ENCODE measurements at regions not wholly inside any gene's neighbourhood (a gene's known extent, or its start where the extent isn't known, plus 50 kb on each side); places are given as distances from the start of the nearest gene placed in this dataset.
"Not testable (repeated sequence)": the region's sequence is repeated elsewhere in the genome, so short reads cannot be mapped to it uniquely, and the experiment has no call there.

DNA sequence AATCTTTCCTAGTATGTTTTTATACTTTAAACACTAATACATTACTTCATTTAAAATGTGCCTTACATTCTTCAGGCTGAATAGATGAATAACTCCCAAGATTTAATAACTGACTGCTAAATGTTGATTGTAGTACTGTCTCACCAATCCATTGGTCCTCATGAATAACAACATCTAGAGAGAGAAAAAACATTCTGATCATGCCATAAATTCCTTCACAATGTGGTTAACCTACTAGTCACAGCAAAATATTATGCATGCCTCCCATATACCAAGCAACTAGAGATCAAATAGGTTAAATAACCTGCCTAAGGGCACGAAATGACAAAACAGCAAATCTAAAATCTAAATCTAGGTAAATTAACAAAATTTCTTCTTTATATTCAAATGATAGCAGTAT, 66.2 kb downstream of the SYT15 start:
- not testable (repeated sequence) for DNase-seq

GRCh38 chr10:46646132-46646531, 67.2 kb downstream of the SYT15 start:
- DNase-seq, result not testable (repeated sequence)

GRCh38 chr10:46650967-46651366, 72.0 kb downstream of the SYT15 start:
- not testable (repeated sequence) for DNase-seq

GRCh38 chr10:46657437-46657836, 78.5 kb downstream of the SYT15 start:
- not testable (repeated sequence) for DNase-seq

GRCh38 chr10:46660027-46660834, 81.3 kb downstream of the SYT15 start:
- not testable (repeated sequence) for DNase-seq

GRCh38 chr10:46660835-46661164, 81.9 kb downstream of the SYT15 start:
- DNase-seq, result not testable (repeated sequence)

GRCh38 chr10:46665536-46665935, 86.6 kb downstream of the SYT15 start:
- DNase-seq, result not testable (repeated sequence)

DNA sequence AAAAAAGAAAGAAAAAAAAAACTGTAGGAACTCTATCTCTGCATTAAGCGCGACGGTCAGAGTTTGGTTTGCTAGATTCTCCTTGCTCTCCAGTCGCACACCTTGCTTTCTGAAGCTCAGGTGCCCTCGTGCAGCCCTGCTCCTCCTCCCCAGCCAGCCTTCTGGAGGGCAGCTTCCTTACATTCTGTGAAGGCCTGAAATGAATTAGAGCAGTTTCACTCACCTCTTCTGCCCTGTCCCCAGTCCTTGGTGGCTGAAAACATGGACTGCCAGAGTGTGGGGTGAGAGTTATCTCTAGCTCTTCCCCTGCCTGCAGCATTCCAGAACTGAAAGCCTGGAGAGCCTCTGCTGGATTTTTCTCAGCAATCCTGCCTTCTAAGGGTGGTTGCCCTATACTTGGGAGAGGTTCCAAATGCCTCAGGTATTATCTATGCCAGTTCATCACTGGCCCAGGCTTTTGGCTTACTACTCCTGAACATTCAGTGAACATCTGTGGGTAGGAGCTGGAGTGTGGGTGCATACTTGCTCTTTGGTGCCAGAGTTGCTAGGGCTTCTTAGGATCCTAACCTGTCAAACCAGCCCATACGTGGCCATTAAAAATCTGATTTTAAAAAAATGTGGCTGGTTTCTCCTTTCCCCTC, 89.5 kb downstream of the SYT15 start:
- not testable (repeated sequence) for DNase-seq

DNA sequence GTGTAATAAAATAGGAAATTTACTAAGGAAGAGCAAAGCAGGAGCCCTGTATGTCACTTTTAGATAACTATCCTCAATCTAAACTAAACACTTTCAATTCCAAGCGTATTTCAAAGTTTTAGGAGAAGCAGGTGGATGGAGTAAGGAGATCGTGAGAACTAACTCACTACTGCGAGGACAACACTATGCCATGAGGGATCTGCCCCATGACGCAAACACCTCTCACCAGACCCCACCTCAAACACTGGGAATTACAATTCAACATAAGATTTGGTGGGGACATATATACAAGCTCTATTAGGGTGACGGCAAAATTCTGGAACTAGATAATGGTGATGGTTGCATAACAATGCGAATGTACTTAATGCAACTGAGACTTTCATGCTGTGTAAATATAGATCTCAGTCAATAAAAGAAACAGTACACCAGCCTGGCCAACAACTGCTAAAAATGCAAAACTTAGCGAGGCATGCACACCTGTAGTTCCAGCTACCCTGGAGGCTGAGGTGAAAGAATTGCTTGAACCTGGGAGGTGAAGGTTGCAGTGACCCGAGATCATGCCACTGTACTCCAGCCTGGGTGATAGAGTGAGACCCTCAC, 99.0 kb downstream of the SYT15 start:
- DNase-seq, result not testable (repeated sequence)

- DNase-seq, result not testable (repeated sequence)
Observed at GRCh38 chr10:46691397-46691796, 112.5 kb downstream of the SYT15 start.

GRCh38 chr10:46693218-46693617, 114.3 kb downstream of the SYT15 start:
- DNase-seq, result not testable (repeated sequence)

DNA sequence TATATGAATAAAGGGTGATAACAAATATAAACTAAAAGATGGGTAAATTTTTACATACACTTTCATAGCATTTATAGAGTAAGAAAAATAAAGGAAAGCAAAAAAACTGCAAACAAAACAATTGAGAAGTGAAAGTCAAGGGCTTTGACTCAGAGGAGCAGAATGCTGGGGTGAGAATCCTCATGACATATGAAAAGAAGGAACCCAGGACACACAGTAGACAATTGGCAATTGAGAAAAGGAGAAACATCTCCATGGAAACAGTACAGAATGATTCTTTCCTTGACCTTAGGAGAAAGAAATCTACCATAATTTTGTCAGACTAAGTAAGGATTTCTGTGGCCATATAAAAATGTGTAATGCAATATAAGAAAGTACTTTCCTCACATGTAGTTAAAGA, 138.3 kb downstream of the SYT15 start:
- DNase-seq, result not testable (repeated sequence)

GRCh38 chr10:46718014-46718413, 139.1 kb downstream of the SYT15 start:
- not testable (repeated sequence) for DNase-seq

DNA sequence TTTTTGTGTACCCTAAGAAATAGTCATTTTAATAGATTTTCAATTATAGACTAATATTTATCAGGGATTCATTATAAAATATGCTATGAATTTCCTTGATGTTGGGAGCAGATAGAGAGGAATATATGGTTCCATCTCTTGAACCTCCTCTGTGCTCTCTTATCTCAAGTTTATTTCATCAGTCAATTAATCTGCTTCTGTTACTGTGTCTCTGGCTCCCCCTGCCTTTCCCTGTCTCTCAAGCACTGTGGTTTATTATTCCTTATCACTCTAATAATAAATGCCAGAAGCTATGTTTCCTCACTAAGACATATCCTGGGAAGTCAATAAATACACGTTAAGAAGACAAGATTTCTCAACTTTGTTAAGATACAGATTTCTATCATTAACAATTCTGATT, 141.5 kb downstream of the SYT15 start:
- not testable (repeated sequence) for DNase-seq

- not testable (repeated sequence) for DNase-seq
Observed at GRCh38 chr10:46720811-46721518, 142.0 kb downstream of the SYT15 start.

- not testable (repeated sequence) for DNase-seq
Observed at GRCh38 chr10:46724258-46724657, 145.3 kb downstream of the SYT15 start.

GRCh38 chr10:46728359-46728758, 149.4 kb downstream of the SYT15 start:
- DNase-seq, result not testable (repeated sequence)

DNA sequence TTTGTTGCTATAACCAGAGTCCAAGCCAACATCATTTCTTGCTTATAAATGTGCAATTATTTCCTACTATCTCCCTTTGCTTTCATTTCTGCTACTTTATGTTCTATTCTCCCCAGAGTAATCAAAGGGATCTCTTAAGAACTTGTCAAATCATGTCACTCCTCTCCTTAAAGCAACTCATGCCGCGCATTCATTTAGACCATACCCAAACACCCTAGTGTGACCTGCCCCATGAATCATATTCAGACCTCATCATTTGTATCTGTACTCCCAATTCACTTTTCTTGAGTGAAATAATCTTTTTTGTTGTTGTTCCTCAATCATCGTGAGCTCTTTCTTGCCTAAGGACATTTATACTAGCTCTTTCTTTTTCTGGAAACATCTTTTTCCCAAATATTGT, 151.8 kb downstream of the SYT15 start:
- DNase-seq, result not testable (repeated sequence)

GRCh38 chr10:46733635-46734261, 154.8 kb downstream of the SYT15 start:
- DNase-seq, result not testable (repeated sequence)

DNA sequence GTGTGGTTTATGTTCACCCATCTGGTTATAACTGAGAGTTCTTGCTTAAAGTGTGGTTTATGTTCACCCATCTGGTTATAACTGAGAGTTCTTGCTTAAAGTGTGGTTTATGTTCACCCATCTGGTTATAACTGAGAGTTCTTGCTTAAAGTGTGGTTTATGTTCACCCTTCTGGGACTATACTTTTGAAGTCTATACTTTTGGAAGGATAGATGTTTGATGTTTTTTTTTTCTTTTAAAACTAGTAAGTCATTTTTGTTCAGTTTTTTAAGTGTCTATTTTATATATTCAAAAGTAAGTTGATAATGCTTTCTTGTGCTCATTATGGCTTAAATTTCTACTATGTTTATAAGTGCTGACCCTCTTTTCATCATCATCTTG, 155.3 kb downstream of the SYT15 start:
- not testable (repeated sequence) for DNase-seq

DNA sequence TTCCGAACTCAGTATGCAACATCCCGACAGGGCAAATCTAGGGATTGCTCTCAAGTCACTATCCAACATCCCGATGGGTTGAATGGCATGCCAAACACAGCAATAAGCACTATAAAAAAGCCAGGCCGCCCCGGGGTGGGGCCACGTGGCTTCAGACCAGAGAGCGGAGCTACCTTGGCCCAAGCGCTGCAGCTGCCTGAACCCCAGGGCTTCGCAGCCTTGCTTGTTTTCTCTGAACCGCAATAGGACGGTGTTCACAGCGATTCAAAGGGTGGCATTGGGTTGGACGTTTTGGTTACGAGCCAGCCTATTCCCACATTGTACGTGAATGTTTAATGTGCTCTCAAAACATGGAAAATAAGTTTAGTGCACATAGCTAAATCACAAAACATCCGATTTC, 161.0 kb downstream of the SYT15 start:
- DNase-seq, result not testable (repeated sequence)

GRCh38 chr10:46740368-46740767, 161.4 kb downstream of the SYT15 start:
- not testable (repeated sequence) for DNase-seq

GRCh38 chr10:46749003-46749402, 162.2 kb upstream of the PTPN20 start:
- not testable (repeated sequence) for DNase-seq
